GM23338 (cell line): ENCODE measurements at regions not wholly inside any gene's neighbourhood (a gene's known extent, or its start where the extent isn't known, plus 50 kb on each side); places are given as distances from the start of the nearest gene placed in this dataset.

Experiments
- CREB1 ChIP-seq: fragments of 250-450 bp; sonication (Bioruptor Pico); IDR thresholded peaks from 2 replicates; pipeline ENCODE4 v1.5.0; 2020; ENCODE audit warnings: low read depth, mild to moderate bottlenecking, moderate library complexity
- POLR2AphosphoS5 ChIP-seq: IDR thresholded peaks from 2 replicates; pipeline ENCODE4 v1.6.1; 2016; ENCODE audit warnings: antibody characterized with exemption, low read depth
- TF ChIP-seq, protein P1 (sequence below): fragments of 250-450 bp; sonication (Bioruptor Pico); IDR thresholded peaks from 2 replicates; pipeline ENCODE4 v1.5.0; 2020; ENCODE audit warnings: mild to moderate bottlenecking, moderate library complexity
- TF ChIP-seq, protein P2 (sequence below), 2 experiments: fragments of 200-600 bp in 1 of 2; sonication (generic) in 1 of 2; conservative IDR thresholded peaks; 2 replicates each; pipeline versions ENCODE4 v1.5.1 to v1.6.1; 2016 to 2017; ENCODE audit warnings: antibody characterized with exemption in 2 of 2, low read depth in 2 of 2, mild to moderate bottlenecking in 2 of 2, moderate library complexity in 1 of 2
- TF ChIP-seq, protein P3 (sequence below): IDR thresholded peaks from one replicate; pipeline ENCODE4 v1.6.1; 2018; ENCODE audit warnings: antibody characterized with exemption; ENCODE audit not compliant: unreplicated experiment

DNA sequence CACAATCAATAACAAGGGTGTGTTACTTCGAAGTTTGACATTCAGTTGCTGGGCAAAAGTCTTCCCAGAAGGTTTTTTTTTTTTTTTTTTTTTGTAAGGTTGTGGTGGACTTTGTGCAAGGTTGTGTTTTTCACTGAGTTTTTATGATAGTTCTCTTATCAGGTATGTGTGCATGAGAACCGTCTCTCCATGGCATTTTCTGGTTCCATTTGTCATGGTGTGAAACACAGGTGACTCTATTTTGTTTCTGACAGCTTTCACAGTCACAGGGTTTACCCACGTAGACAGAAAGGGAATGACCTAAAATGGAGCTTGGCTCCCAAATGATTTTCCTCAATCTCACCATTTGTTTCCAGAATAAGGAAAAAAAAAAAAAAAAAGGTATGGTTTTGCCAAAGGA lies 1377.2 kb upstream of the CADM2 start:
- TF ChIP-seq, protein P1, sequence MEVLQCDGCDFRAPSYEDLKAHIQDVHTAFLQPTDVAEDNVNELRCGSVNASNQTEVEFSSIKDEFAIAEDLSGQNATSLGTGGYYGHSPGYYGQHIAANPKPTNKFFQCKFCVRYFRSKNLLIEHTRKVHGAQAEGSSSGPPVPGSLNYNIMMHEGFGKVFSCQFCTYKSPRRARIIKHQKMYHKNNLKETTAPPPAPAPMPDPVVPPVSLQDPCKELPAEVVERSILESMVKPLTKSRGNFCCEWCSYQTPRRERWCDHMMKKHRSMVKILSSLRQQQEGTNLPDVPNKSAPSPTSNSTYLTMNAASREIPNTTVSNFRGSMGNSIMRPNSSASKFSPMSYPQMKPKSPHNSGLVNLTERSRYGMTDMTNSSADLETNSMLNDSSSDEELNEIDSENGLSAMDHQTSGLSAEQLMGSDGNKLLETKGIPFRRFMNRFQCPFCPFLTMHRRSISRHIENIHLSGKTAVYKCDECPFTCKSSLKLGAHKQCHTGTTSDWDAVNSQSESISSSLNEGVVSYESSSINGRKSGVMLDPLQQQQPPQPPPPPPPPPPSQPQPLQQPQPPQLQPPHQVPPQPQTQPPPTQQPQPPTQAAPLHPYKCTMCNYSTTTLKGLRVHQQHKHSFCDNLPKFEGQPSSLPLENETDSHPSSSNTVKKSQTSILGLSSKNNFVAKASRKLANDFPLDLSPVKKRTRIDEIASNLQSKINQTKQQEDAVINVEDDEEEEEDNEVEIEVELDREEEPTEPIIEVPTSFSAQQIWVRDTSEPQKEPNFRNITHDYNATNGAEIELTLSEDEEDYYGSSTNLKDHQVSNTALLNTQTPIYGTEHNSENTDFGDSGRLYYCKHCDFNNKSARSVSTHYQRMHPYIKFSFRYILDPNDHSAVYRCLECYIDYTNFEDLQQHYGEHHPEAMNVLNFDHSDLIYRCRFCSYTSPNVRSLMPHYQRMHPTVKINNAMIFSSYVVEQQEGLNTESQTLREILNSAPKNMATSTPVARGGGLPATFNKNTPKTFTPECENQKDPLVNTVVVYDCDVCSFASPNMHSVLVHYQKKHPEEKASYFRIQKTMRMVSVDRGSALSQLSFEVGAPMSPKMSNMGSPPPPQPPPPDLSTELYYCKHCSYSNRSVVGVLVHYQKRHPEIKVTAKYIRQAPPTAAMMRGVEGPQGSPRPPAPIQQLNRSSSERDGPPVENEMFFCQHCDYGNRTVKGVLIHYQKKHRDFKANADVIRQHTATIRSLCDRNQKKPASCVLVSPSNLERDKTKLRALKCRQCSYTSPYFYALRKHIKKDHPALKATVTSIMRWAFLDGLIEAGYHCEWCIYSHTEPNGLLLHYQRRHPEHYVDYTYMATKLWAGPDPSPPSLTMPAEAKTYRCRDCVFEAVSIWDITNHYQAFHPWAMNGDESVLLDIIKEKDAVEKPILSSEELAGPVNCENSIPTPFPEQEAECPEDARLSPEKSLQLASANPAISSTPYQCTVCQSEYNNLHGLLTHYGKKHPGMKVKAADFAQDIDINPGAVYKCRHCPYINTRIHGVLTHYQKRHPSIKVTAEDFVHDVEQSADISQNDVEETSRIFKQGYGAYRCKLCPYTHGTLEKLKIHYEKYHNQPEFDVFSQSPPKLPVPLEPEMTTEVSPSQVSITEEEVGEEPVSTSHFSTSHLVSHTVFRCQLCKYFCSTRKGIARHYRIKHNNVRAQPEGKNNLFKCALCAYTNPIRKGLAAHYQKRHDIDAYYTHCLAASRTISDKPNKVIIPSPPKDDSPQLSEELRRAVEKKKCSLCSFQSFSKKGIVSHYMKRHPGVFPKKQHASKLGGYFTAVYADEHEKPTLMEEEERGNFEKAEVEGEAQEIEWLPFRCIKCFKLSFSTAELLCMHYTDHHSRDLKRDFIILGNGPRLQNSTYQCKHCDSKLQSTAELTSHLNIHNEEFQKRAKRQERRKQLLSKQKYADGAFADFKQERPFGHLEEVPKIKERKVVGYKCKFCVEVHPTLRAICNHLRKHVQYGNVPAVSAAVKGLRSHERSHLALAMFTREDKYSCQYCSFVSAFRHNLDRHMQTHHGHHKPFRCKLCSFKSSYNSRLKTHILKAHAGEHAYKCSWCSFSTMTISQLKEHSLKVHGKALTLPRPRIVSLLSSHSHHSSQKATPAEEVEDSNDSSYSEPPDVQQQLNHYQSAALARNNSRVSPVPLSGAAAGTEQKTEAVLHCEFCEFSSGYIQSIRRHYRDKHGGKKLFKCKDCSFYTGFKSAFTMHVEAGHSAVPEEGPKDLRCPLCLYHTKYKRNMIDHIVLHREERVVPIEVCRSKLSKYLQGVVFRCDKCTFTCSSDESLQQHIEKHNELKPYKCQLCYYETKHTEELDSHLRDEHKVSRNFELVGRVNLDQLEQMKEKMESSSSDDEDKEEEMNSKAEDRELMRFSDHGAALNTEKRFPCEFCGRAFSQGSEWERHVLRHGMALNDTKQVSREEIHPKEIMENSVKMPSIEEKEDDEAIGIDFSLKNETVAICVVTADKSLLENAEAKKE (CRISPR knock-in tag) = no peak
- TF ChIP-seq, protein P2, sequence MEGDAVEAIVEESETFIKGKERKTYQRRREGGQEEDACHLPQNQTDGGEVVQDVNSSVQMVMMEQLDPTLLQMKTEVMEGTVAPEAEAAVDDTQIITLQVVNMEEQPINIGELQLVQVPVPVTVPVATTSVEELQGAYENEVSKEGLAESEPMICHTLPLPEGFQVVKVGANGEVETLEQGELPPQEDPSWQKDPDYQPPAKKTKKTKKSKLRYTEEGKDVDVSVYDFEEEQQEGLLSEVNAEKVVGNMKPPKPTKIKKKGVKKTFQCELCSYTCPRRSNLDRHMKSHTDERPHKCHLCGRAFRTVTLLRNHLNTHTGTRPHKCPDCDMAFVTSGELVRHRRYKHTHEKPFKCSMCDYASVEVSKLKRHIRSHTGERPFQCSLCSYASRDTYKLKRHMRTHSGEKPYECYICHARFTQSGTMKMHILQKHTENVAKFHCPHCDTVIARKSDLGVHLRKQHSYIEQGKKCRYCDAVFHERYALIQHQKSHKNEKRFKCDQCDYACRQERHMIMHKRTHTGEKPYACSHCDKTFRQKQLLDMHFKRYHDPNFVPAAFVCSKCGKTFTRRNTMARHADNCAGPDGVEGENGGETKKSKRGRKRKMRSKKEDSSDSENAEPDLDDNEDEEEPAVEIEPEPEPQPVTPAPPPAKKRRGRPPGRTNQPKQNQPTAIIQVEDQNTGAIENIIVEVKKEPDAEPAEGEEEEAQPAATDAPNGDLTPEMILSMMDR (conservative IDR thresholded peaks at IDR 0.05; ENCODE audit: low read depth in 2 of 2) = no peak
- TF ChIP-seq POLR2AphosphoS5 (no peak), CREB1 (CRISPR knock-in tag) (no peak)
- TF ChIP-seq, protein P3, sequence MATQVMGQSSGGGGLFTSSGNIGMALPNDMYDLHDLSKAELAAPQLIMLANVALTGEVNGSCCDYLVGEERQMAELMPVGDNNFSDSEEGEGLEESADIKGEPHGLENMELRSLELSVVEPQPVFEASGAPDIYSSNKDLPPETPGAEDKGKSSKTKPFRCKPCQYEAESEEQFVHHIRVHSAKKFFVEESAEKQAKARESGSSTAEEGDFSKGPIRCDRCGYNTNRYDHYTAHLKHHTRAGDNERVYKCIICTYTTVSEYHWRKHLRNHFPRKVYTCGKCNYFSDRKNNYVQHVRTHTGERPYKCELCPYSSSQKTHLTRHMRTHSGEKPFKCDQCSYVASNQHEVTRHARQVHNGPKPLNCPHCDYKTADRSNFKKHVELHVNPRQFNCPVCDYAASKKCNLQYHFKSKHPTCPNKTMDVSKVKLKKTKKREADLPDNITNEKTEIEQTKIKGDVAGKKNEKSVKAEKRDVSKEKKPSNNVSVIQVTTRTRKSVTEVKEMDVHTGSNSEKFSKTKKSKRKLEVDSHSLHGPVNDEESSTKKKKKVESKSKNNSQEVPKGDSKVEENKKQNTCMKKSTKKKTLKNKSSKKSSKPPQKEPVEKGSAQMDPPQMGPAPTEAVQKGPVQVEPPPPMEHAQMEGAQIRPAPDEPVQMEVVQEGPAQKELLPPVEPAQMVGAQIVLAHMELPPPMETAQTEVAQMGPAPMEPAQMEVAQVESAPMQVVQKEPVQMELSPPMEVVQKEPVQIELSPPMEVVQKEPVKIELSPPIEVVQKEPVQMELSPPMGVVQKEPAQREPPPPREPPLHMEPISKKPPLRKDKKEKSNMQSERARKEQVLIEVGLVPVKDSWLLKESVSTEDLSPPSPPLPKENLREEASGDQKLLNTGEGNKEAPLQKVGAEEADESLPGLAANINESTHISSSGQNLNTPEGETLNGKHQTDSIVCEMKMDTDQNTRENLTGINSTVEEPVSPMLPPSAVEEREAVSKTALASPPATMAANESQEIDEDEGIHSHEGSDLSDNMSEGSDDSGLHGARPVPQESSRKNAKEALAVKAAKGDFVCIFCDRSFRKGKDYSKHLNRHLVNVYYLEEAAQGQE = no peak
